ENCODE measurements at regions not wholly inside any gene's neighbourhood (a gene's known extent, or its start where the extent isn't known, plus 50 kb on each side); places are given as distances from the start of the nearest gene placed in this dataset.

DNA sequence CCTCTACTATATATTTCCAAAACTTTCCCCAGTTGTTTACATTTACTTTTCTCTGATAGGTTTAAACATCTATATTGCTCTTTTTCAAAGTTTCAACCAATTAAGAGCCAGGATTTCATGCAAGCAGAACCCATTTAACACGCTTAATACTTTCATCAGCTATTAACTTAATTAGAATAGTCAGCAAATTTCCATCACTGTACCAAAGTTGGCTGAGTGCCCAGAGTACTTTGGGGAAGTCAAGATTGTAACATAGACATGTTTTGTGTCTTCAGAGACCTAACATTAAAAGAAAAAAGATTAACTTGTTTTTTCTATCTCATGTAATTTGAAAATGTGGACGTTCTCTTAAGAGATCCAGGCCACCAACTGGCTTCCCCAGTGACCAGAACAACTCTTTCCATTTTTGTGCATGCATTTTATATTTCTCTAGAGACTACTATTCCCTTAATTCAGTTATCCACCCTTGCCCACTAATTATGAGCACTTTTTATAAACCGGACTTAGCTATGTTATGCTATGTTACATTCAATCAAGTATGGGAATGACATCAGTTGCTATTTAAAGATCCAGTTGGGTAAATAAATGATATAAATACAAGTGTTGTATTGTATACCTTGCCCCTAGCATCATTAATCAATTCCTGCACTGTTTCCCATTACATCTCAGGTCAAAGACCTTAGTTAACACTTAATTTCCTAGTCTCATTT lies 478.1 kb upstream of the NMUR2 start:
- no peaks in the 10 kb centered on the region for H3K36me3 ChIP-seq
- H3K4me3 ChIP-seq = no peak overlapping the region
- no peaks in the 10 kb centered on the region for H3K27me3 ChIP-seq
- H3K27ac ChIP-seq = no peak overlapping the region
- no peaks in the 10 kb centered on the region for H3K4me1 ChIP-seq
- no peak for DNase-seq
- H3K9me3 ChIP-seq (replicated peaks) = no peaks in the 10 kb centered on the region

DNA sequence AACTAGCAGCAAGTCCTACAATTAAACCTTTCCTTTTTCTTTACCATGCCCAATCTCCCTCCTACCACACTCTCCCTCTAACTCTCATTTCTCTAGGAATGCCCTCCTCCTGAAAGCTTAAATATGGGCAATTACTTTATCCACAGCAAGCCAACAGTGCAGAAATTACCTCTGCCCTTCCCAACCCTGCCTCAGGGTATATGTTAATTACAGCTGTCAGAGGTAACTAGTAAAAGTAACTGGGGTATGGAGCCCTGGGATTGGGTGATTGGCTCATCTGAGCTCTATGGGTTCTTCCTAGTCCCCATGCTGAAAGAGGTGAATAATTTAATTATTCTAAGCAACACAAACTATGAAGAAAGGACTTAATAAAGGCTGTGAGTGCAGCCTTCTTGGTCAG lies 478.9 kb upstream of the NMUR2 start:
- Histone ChIP-seq H3K4me3 (no peak overlapping the region), H3K4me1 (no peaks in the 10 kb centered on the region), H3K27me3 (no peaks in the 10 kb centered on the region), H3K27ac (no peak overlapping the region), H3K36me3 (no peaks in the 10 kb centered on the region), H3K9me3 (replicated peaks) (no peaks in the 10 kb centered on the region)
- DNase-seq = no peak

DNA sequence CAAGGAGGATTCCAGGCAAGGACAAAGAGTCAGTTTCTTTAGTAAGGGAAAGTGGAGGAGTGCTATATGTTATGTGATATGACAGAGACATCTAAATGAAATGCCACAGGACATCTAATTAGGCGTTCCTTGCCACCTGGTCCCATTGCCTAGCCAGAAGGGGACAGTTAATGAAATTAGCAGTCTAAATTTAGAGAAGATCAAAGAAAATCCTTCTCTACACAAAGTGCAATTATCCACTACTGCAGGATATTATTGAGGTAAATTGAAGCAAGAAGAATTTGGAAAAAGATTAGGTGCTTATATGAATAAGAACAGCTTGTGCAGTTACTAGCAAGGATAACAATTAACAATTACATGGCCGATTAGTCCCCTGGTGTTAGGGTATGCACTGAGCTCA lies 495.3 kb upstream of the NMUR2 start:
- H3K4me1 ChIP-seq = no peaks in the 10 kb centered on the region
- no peak for DNase-seq
- no peaks in the 10 kb centered on the region for H3K9me3 ChIP-seq (replicated peaks)
- no peak overlapping the region for H3K27ac ChIP-seq
- no peak overlapping the region for H3K4me3 ChIP-seq
- H3K36me3 ChIP-seq = no peaks in the 10 kb centered on the region
- no peaks in the 10 kb centered on the region; the same call in 1 of the 2 replicates for H3K27me3 ChIP-seq

DNA sequence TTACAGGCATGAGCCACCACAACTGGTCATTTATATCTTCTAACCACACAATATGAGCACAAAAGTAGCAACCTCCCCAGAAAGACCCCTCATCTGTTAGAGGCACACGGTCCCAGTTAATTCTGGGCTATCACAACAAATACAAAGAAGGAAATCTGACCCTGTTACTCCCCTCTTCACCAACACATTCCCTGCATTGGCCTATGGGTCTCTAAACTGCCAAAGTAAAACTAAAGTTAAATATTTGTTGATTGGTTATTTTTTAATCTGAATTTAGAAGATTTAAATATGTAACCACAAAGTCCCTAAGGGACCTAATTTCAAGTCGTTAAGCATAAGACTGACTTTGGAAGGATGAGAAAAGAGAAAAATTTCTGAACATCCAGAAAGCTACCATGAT lies 496.7 kb upstream of the NMUR2 start:
- Histone ChIP-seq H3K27ac (no peak overlapping the region), H3K4me1 (no peaks in the 10 kb centered on the region), H3K9me3 (replicated peaks) (no peaks in the 10 kb centered on the region), H3K4me3 (no peak overlapping the region), H3K36me3 (no peaks in the 10 kb centered on the region), H3K27me3 (no peaks in the 10 kb centered on the region)
- DNase-seq = no peak

DNA sequence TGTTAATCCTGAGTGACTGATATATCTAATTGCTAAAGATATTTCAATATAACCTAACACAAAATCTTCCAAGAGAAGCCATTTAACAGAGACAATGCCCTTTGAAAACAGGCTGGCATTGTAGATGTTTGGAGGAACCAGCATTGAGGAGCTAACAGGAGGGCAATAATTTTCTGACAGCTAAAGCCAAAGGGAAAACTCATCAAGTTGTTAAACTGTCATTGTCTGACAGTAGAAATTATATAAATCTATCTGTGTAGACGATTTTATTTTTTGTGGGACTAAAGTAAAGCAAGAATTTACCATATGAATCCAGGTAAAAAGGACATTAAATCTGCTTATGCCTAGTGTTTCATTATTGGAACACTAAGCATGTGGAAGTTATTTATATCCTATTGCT lies 500.2 kb upstream of the NMUR2 start:
- Histone ChIP-seq H3K36me3 (no peaks in the 10 kb centered on the region), H3K4me1 (no peaks in the 10 kb centered on the region), H3K27ac (no peak overlapping the region), H3K27me3 (no peaks in the 10 kb centered on the region), H3K4me3 (no peak overlapping the region), H3K9me3 (replicated peaks) (no peaks in the 10 kb centered on the region)
- no peak for DNase-seq

DNA sequence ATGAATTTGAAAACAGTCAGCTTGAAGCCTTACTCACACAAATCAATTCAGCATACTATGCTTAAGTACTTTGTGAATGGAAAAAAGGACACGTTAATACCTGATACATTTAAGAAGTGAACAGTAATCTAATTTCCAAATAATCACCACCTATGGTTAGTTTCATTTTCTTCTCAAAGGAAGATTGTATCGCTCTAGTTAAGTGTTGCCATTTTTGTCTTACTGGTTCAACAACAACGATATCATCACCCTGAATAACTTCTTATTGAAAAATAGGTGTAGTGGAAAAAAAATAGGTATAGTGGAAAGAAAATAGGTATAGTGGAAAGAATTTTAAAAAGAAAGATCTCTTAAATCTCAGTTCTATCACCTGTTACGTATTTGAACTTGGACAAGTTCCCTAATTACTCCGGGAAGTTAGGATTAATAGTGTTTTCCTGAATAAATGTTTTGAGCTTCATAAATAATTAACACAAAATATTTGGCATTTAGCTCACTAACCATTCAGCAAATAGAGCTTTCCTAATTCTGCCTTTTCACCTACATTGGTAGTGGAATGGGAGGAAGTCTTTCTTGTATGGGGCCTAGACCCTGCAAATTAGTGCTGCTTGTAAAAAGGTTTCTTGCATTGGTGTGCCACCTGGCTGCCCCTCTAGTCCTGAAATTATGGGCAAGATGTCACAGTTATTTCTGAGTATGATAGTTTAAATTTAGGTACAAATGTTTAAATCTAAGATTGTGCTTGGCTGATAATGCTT lies 502.6 kb upstream of the NMUR2 start:
- Histone ChIP-seq H3K36me3 (no peaks in the 10 kb centered on the region), H3K4me3 (no peak overlapping the region), H3K27ac (no peak overlapping the region), H3K27me3 (no peaks in the 10 kb centered on the region), H3K9me3 (replicated peaks) (no peaks in the 10 kb centered on the region), H3K4me1 (no peaks in the 10 kb centered on the region)
- no peak for DNase-seq

DNA sequence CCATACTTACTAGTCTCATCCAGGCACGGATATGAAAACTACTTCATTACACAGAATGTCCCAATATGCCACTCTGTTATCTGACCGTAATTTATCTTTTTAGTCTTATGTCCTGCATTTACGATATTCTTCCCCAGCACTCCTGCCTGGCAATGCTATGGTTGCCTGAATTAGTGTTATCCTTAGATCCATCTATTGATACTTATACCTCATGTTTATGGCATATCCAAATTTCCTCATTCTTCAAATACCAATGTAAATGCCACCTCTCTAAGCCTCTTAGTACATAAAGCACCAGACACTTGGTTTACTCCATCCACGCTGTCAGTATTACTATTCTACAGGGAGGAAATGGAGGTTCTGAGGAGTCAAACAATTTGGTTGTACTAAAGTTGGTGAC lies 507.8 kb upstream of the NMUR2 start:
- no peaks in the 10 kb centered on the region for H3K36me3 ChIP-seq
- H3K4me3 ChIP-seq = no peak overlapping the region
- no peaks in the 10 kb centered on the region for H3K4me1 ChIP-seq
- H3K27me3 ChIP-seq = no peaks in the 10 kb centered on the region
- no peak overlapping the region for H3K27ac ChIP-seq
- no peaks in the 10 kb centered on the region for H3K9me3 ChIP-seq (replicated peaks)
- DNase-seq = no peak

DNA sequence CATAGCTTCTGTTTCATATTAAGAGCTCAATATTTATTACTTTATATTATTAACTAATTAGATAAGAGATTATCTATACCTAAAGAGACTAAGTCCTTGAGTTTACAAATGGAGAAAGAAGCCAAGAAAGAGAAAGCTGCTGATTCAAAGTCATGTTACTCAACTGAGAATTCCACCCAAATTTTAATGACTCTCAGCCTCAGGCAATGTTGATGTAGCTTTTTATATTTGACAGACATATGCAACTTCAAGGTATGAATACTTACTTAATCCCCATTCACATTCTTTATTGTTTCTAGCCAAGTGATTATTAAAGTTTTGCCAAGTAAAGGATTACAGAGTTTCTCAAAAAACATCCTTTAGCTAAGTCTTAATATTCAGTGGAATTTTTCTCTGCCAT lies 527.5 kb upstream of the NMUR2 start:
- Histone ChIP-seq H3K9me3 (replicated peaks) (no peaks in the 10 kb centered on the region), H3K27ac (no peak overlapping the region), H3K27me3 (no peaks in the 10 kb centered on the region; the same call in 1 of the 2 replicates), H3K36me3 (no peaks in the 10 kb centered on the region), H3K4me1 (no peaks in the 10 kb centered on the region), H3K4me3 (no peak overlapping the region)
- no peak for DNase-seq

DNA sequence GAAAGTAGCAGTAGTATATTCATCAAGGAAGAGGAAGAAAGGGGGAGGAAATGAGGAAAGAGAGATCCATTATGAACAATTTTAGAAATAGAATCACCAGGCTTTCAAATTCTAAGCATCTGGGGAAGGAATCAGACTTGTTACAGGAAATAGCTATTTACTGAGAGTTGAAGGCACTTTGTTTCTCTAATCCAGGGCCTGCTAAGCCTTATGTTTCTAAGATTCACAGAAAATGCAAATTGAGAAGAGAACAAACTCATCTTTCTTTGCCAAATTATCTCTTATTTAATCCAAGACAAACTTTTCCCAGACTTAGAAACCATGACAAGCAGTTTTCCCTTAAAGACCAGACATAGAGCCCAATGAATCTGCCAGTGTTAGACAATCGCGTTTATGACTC lies 528.0 kb upstream of the NMUR2 start:
- H3K36me3 ChIP-seq = no peaks in the 10 kb centered on the region
- no peaks in the 10 kb centered on the region for H3K9me3 ChIP-seq (replicated peaks)
- H3K4me3 ChIP-seq = no peak overlapping the region
- H3K4me1 ChIP-seq = no peaks in the 10 kb centered on the region
- no peak for DNase-seq
- H3K27me3 ChIP-seq = no peaks in the 10 kb centered on the region; the same call in 1 of the 2 replicates
- no peak overlapping the region for H3K27ac ChIP-seq

DNA sequence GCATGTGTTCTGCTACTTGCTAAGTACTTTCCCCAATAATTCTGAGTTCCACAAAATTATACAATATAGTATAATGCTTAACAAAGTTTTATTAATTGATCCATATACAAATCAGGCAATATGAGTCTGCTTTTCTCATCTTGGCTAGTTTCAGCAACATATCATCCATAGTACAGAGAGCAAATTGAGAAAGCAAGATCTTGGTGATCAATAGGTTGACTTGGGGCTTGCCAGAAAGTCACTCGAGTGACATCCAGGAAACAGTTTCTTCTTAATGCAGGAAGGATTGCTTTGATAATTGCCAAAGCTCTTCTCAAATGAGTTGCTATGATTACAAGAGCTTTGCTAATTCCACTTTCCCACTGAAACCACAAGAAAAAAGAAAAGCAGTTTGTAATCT lies 533.6 kb upstream of the NMUR2 start:
- Histone ChIP-seq H3K4me1 (no peaks in the 10 kb centered on the region), H3K4me3 (no peak overlapping the region), H3K36me3 (no peaks in the 10 kb centered on the region), H3K27me3 (no peaks in the 10 kb centered on the region), H3K27ac (no peak overlapping the region), H3K9me3 (replicated peaks) (no peaks in the 10 kb centered on the region)
- DNase-seq = no peak

DNA sequence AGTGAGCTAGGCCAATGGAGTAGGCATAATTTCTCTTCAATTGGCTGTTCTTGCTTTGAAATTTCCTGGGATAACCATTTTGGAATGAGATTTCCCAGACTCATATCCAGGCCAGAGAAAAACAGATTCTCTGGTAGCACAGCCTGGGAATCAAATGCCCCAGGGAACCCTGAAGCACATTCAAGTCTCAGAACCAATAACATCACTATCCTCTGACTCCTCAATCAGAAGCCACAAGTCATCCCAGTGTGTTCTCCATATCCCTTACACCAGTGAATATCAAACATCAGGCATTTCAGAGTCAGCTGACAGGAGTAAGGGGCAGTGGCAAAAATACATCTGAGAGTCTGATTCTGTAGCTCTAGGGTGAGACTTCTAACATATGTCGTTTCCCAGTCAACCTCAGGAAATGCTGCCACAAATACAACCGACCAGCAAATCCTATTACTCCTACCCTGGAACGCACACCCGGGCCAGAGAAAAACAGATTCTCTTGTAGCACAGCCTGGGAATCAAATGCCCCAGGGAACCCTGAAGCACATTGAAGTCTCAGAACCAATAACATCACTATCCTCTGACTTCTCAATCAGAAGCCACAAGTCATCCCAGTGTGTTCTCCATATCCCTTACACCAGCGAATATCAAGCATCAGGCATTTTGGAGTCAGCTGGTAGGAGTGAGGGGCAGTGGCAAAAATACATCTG lies 537.7 kb upstream of the NMUR2 start:
- Histone ChIP-seq H3K27ac (no peak overlapping the region), H3K36me3 (no peaks in the 10 kb centered on the region), H3K4me1 (no peaks in the 10 kb centered on the region), H3K4me3 (no peak overlapping the region), H3K27me3 (no peaks in the 10 kb centered on the region), H3K9me3 (replicated peaks) (no peaks in the 10 kb centered on the region)
- DNase-seq = no peak

DNA sequence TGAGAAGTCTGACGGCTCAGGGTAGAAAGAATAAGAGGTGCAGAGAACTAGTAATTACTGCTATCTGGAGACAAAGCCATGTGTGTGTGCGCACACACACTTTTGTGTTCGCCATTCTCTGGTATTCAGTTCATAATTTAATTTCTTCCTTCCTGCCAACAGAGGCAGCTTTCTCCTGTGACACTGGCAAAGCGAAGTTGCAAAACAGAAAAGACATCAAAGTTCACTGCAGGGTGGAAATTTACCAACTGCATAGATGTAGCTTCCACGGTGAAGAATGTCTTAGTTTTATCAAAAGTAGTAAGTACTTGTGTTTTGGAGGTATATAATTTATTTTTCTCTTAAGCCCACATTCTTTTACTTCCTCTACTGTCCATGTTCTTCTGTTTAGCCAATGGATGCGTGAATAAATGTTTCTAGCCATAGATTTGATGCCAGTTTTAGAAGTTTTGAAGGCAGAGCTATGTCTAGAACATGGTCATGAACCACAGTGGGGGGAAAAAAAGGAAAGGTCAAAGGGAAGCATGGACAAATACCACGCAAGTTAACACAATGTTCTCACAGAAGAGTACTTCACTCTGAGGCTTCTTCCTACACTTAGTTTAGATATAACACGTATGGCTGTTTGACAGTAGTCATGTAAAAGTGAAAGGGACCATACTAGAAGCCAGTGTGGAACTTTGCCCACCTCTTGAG lies 536.5 kb upstream of the GRIA1 start:
- Histone ChIP-seq H3K27me3 (no peaks in the 10 kb centered on the region), H3K36me3 (no peaks in the 10 kb centered on the region), H3K9me3 (replicated peaks) (no peaks in the 10 kb centered on the region), H3K27ac (no peak overlapping the region), H3K4me3 (no peak overlapping the region), H3K4me1 (no peaks in the 10 kb centered on the region)
- no peak for DNase-seq

DNA sequence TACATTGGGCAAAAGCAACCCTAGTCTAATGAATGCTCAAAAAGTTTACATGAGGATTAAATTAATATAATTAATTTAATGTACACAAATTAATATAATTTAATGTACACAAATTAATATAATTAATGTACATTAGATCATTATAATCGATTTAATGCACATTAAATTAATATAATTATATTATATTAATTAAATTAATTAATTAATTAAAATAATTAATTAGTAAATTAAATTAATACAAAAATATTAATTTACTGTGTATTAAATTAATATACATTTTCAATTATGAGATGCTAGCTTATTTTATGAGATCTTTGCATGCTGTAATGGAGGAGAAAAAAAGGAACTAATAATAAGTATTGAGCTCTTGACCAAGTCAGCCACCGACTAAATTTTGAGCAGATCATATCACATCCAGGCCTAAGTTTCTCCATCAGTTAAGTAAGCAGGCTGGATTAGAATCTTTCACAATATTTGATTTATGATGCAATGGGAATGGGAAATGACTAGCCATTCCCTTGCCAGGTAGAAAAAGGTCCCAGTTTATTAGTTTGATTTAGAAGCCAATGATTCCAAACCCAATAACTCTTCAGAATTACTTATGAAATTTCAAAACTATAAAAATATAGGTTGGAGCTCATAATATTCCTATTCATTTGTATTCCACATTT lies 533.4 kb upstream of the GRIA1 start:
- no peak for DNase-seq
- Histone ChIP-seq H3K9me3 (replicated peaks) (no peaks in the 10 kb centered on the region), H3K36me3 (no peaks in the 10 kb centered on the region), H3K27me3 (no peaks in the 10 kb centered on the region), H3K4me1 (no peaks in the 10 kb centered on the region), H3K27ac (no peak overlapping the region), H3K4me3 (no peak overlapping the region)

DNA sequence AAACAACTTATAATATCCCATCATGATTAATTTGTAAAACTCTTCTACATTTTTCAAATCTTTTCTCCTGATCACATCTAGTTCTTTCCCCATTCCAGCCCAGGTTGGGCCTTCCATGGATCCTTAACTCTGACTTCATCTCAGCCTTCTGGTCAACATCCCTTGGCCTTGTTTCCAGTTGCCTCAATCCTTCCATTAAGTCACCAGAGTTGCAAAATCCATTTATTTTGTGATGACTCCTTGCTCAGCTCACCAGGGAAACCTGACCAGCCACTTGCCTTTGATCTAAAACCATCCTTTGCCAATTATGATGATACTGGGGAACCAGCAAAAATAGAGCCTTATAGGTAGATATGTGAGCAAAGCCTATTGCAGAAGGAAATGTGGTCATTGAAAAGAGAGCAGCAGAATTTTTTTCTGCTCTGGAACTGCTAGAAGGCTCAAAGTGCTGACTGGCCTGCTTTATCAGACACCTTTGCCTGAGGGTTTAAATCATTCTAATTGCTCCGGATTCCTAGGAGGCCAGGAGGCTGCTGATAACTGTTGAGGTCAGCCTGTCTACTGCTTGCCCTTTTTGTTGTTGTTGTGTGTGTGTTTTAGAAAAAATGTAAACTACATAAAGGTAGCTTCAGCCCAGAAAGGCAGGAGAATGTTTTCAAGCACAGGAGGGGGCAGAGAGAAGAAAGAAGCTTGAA lies 512.2 kb upstream of the GRIA1 start:
- H3K27me3 ChIP-seq = no peaks in the 10 kb centered on the region
- no peak for DNase-seq

More for the DNA sequence above, 512.2 kb upstream of the GRIA1 start:
- H3K27ac ChIP-seq = no peak overlapping the region
- no peaks in the 10 kb centered on the region for H3K9me3 ChIP-seq (replicated peaks)
- no peaks in the 10 kb centered on the region for H3K4me1 ChIP-seq
- H3K4me3 ChIP-seq = no peak overlapping the region
- no peaks in the 10 kb centered on the region for H3K36me3 ChIP-seq

Data from SJCRH30 (cell line).